ENCODE measurements at regions not wholly inside any gene's neighbourhood (a gene's known extent, or its start where the extent isn't known, plus 50 kb on each side); places are given as distances from the start of the nearest gene placed in this dataset.

DNA sequence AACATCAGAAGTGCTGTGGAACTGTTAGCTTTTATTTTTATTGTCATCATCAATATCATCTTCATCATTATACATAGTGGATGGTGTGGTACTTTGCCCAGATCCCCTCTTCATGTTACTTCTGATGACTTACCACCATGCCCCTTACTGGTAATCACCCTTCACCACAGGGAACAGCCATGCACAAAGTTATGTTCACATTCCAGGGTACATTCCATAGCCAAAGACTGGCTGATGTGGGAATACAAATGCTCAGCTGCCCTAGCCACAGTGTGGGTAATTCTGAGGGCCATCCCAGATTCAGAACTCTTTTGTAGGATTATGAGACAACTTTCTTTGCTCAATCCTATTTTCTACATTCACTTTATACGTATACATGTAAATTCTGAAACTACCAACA is 691.3 kb upstream of the CXADR start:
- ATAC-seq (ENCODE audit: low read depth) = no peak

DNA sequence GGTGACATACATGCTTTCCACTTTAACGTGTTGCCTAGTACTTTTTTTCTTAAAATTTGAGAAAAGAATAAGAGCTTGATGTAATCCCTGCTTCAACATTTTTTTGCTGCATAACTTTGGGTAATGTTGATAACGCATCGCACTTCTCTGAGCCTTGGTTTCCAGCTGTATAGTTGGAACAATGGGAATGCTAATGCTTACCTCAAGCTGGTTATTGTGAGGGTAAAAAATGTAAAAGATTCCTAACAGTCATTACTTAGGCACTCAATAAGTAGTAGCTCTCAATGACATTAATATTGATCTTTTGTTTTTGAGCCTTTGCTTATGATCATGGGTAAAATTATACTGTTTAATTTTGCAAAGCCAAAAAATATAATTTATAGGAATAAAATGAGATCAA is 683.3 kb upstream of the CXADR start:
- Histone ChIP-seq H3K27ac (ENCODE audit: poor library complexity, severe bottlenecking) (no peak overlapping the region), H3K9me3 (ENCODE audit: severe bottlenecking) (no peaks in the 10 kb centered on the region), H3K27me3 (ENCODE audit: insufficient read depth, poor library complexity, severe bottlenecking) (peaks cover 4% of the 10 kb centered on the region), H3K4me1 (ENCODE audit: insufficient read depth, poor library complexity, severe bottlenecking) (no peaks in the 10 kb centered on the region), H3K4me3 (ENCODE audit: severe bottlenecking) (no peak overlapping the region), H3K36me3 (ENCODE audit: low read depth) (no peaks in the 10 kb centered on the region)
- DNase-seq (ENCODE audit: low spot score) (no peak), ATAC-seq (ENCODE audit: low read depth) (no peak)
- TF ChIP-seq, protein P1, sequence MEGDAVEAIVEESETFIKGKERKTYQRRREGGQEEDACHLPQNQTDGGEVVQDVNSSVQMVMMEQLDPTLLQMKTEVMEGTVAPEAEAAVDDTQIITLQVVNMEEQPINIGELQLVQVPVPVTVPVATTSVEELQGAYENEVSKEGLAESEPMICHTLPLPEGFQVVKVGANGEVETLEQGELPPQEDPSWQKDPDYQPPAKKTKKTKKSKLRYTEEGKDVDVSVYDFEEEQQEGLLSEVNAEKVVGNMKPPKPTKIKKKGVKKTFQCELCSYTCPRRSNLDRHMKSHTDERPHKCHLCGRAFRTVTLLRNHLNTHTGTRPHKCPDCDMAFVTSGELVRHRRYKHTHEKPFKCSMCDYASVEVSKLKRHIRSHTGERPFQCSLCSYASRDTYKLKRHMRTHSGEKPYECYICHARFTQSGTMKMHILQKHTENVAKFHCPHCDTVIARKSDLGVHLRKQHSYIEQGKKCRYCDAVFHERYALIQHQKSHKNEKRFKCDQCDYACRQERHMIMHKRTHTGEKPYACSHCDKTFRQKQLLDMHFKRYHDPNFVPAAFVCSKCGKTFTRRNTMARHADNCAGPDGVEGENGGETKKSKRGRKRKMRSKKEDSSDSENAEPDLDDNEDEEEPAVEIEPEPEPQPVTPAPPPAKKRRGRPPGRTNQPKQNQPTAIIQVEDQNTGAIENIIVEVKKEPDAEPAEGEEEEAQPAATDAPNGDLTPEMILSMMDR (IDR thresholded peaks at IDR 0.05; ENCODE audit: poor library complexity, severe bottlenecking) = no peak

More for the DNA sequence above, 691.3 kb upstream of the CXADR start:
- no peak overlapping the region for H3K27ac ChIP-seq (ENCODE audit: poor library complexity, severe bottlenecking)
- H3K9me3 ChIP-seq (ENCODE audit: severe bottlenecking) = no peaks in the 10 kb centered on the region
- H3K4me1 ChIP-seq (ENCODE audit: insufficient read depth, poor library complexity, severe bottlenecking) = no peaks in the 10 kb centered on the region
- H3K36me3 ChIP-seq (ENCODE audit: low read depth) = no peaks in the 10 kb centered on the region
- TF ChIP-seq, protein P1 (IDR thresholded peaks at IDR 0.05; ENCODE audit: poor library complexity, severe bottlenecking) = no peak
- no peak overlapping the region for H3K4me3 ChIP-seq (ENCODE audit: severe bottlenecking)
- DNase-seq (ENCODE audit: low spot score) = no peak
- no peaks in the 10 kb centered on the region for H3K27me3 ChIP-seq (ENCODE audit: insufficient read depth, poor library complexity, severe bottlenecking)

DNA sequence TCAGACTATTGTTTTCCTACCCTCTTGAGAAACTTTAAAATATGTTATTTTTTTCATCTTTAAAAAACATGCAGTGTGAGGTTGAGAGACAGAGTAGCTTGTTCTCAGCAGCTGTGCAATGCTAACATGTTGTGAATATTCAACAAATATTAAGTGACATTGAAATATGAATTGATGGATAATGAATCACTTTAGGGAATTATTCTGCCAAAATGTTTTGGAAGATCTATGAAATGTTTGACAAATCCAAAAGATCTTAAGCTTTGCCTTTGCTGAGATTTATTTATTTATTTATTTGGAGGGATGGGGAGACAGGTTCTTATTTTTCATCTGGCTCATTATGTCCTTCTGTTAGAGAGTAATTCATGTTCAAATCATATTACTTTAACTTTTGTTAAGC is 680.1 kb upstream of the CXADR start:
- TF ChIP-seq, protein P1 (IDR thresholded peaks at IDR 0.05; ENCODE audit: poor library complexity, severe bottlenecking) = no peak
- no peaks in the 10 kb centered on the region for H3K4me1 ChIP-seq (ENCODE audit: insufficient read depth, poor library complexity, severe bottlenecking)
- DNase-seq (ENCODE audit: low spot score) (no peak), ATAC-seq (ENCODE audit: low read depth) (no peak)
- peaks cover 7% of the 10 kb centered on the region for H3K27me3 ChIP-seq (ENCODE audit: insufficient read depth, poor library complexity, severe bottlenecking)
- H3K4me3 ChIP-seq (ENCODE audit: severe bottlenecking) = no peak overlapping the region
- H3K9me3 ChIP-seq (ENCODE audit: severe bottlenecking) = no peaks in the 10 kb centered on the region
- no peaks in the 10 kb centered on the region for H3K36me3 ChIP-seq (ENCODE audit: low read depth)
- H3K27ac ChIP-seq (ENCODE audit: poor library complexity, severe bottlenecking) = no peak overlapping the region

DNA sequence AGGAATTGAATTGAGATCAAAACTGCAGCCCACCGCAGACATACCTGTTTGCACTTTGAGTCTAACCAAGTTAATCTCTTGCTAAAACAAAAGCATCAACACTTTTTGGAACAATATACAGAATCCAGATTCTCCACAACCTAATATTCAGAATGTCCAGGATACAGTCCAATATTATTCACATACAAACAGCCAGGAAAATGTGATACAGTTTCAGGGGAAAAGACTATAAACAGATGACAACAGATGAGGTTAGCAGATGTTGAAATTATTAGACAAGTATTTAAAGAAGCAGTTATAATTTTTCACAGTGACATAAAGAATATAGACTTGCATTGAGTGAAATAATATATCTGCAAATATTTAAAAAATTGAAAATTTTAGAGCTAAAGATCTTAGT is 678.1 kb upstream of the CXADR start:
- H3K27ac ChIP-seq (ENCODE audit: poor library complexity, severe bottlenecking) = no peak overlapping the region
- H3K36me3 ChIP-seq (ENCODE audit: low read depth) = no peaks in the 10 kb centered on the region
- DNase-seq (ENCODE audit: low spot score) = no peak
- TF ChIP-seq, protein P1 (IDR thresholded peaks at IDR 0.05; ENCODE audit: poor library complexity, severe bottlenecking) = no peak
- ATAC-seq (ENCODE audit: low read depth) = no peak
- peaks cover 7% of the 10 kb centered on the region for H3K27me3 ChIP-seq (ENCODE audit: insufficient read depth, poor library complexity, severe bottlenecking)
- H3K4me3 ChIP-seq (ENCODE audit: severe bottlenecking) = no peak overlapping the region
- no peaks in the 10 kb centered on the region for H3K4me1 ChIP-seq (ENCODE audit: insufficient read depth, poor library complexity, severe bottlenecking)
- no peaks in the 10 kb centered on the region for H3K9me3 ChIP-seq (ENCODE audit: severe bottlenecking)

DNA sequence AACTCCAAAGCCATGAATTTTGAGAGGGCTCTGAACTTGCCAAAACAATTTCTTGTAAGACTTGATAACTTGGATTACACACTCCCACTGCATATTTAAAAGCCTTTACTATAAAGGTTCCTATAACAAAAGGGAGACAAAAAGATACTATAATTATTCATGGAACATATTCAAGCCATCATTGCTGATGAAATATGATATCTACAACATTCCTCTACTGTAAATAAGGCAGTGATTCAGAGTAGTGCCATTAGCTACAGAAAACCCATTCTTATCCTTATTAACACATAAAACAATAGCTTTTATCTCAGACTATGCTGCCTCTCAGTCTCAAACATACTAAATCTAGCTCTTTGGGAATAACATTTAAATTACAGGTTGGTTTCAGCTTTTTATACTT is 675.5 kb upstream of the CXADR start:
- ATAC-seq (ENCODE audit: low read depth) (no peak), DNase-seq (ENCODE audit: low spot score) (no peak)
- peaks cover 3% of the 10 kb centered on the region for H3K27me3 ChIP-seq (ENCODE audit: insufficient read depth, poor library complexity, severe bottlenecking)

More for the DNA sequence above, 675.5 kb upstream of the CXADR start:
- Histone ChIP-seq H3K9me3 (ENCODE audit: severe bottlenecking) (no peaks in the 10 kb centered on the region), H3K27ac (ENCODE audit: poor library complexity, severe bottlenecking) (no peak overlapping the region), H3K36me3 (ENCODE audit: low read depth) (no peaks in the 10 kb centered on the region), H3K4me1 (ENCODE audit: insufficient read depth, poor library complexity, severe bottlenecking) (no peaks in the 10 kb centered on the region), H3K4me3 (ENCODE audit: severe bottlenecking) (no peak overlapping the region)
- TF ChIP-seq, protein P1 (IDR thresholded peaks at IDR 0.05; ENCODE audit: poor library complexity, severe bottlenecking) = no peak

All from RWPE2 (cell line).